ENCODE measurements at regions not wholly inside any gene's neighbourhood (a gene's known extent, or its start where the extent isn't known, plus 50 kb on each side); places are given as distances from the start of the nearest gene placed in this dataset.

- no peak for DNase-seq
These were observed 75.5 kb downstream of the HMX1 start for GRCh38 chr4:8796096-8796495.

- no peak for DNase-seq
These were observed 76.5 kb downstream of the HMX1 start for GRCh38 chr4:8795140-8795539.

DNA sequence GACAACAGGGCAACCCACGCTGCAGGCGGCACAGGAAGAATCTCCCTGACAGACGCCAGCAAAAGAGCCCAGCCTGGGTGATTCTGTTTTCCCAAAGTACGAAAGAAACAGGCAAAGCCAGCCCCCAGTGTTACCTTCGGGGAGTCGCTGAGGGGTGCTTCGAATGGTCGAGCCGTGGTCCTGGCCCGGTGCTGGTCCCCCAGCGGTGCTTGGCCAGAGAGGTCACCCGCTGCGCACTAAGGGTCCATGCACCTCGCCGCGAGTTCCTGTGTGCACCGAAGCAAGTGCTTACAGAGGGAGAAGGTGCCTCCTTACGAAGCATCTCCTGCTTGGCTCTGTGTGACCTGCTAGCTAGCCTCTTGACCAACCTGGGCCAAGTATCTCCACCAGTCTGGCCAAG lies 77.1 kb downstream of the HMX1 start:
- no peak for DNase-seq

DNA sequence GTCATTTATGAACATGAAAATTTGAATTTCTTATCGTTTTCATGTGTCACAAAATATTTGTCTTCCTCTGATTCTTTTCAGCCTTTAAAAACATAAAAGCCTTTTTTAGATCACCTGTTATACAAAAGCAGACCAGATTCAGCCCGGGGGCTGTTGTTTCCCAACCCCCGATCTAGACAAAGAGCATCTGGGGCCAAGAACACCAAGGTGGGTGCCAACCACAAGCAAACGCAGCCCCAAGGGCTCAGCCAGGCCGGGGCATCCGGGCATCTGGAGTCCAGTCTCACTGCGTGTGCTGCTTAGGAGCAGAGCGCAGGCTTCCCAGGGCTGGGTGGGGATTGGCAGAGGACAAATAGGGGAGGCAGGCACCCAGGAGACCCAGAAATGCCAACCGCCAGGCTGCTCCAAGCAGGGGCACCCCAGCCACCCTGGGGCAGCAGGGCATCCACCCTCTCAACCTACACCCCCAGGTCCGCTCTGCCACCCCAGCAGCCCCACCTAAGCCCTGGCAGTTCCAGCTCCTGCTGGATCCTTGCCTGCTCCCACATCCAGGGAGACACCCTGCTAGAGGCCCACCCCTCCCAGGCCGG lies 78.0 kb downstream of the HMX1 start:
- no peak for DNase-seq

DNA sequence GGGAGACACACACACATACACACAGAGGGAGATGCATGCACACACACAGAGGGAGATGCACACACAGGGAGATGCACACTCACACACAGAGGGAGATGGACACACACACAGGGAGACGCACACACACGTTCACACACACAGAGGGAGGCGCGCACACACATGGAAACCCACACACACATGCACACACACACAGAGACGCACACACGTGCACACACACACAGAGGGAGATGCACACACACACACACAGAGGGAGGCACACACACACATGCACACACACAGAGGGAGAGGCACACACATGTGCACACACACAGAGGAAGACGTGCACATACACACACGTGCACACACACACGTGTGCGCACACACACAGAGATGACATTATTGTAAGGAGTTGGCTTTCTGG lies 79.1 kb downstream of the HMX1 start:
- DNase-seq, result no peak

DNA sequence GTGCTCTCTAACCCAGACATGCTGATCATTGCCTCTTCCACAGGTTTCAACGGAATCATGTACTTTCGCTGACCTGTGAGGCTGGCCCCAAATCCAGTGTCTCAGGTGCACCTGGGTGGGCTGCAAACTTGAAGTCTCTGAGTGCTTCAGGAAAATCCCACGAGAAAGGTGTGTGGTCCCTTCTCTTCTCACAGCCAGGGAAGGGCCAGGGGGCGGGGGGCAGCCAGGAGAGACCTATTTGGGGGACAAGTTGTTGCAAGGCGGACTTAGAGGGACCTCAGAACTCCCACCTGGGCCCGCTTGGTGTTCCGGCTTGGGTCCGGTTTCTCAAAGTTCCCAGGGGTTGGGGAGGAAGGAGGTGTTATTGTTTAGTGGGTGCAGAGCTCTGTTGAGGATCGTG lies 80.0 kb downstream of the HMX1 start:
- no peak for DNase-seq

GRCh38 chr4:8790749-8791148 lies 80.9 kb downstream of the HMX1 start:
- DNase-seq, result no peak

- no peak for DNase-seq
These were observed 83.5 kb downstream of the HMX1 start for GRCh38 chr4:8788174-8788573.

GRCh38 chr4:8786166-8786565 lies 85.5 kb downstream of the HMX1 start:
- DNase-seq, result no peak

DNA sequence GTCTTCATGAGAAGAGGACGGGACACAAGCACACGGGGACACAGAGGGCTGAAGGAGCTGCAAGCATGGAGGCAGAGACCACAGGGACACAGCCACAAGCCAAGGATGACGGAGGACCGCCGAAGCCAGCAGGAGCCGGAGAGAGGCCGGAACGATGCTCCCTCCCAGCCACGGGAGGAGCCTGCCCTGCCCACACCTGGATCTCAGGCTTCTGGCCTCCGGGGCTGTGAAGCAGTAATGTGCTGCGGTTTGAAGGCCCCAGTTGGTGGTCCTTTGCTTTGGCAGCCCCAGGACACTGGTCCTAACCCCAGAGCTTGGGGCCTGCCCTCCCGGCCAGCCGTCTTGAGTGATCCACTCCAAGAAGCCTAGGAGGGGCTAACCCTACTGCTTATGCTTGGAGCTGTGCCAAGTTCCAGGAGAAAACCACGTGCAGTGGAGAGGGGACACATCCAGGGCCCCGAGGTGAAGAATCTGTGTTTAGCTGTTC lies 85.9 kb downstream of the HMX1 start:
- no peak for DNase-seq

GRCh38 chr4:8783736-8784135 lies 87.9 kb downstream of the HMX1 start:
- DNase-seq, result no peak

- DNase-seq, result no peak
These were observed 89.5 kb downstream of the HMX1 start for GRCh38 chr4:8782135-8782534.

- no peak for DNase-seq
These were observed 90.0 kb downstream of the HMX1 start for GRCh38 chr4:8781641-8782040.

DNA sequence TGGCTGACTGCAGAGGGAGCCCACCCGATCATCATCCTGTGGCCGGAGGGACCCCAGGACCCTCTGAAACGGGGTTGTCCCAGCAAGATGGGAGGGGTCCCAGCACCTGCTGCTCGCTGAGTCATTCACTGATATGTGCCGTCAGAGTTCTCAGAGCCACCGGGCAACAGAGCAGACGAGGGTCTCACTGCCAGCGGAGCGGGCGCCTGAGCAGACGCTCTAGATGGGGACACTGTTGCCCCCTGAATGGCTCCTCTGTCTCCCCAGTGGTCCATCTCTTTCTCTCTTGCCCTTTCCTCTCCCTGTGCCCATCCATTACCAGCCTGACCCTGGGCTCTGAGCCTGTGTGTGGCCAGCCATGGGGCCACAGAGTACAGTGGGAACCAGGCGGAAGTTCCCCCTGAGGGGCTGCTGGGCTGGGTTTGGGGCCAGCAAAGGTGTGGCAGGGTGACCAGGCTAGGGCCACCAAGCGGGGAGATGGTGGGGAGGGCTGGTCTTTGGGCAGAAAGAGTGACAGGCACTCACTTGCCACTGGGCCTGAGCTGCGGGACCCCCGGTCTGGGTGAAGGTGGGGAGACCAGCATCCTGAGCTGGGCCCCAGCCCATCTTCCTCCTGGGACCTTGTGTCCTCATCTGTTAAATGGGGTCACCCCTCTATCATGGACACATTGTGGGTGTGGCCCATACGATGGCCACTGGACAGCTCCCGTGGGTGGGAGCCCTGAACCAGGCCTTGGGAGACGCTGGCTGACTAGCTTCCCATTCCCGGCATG lies 90.9 kb downstream of the HMX1 start:
- DNase-seq, result no peak

GRCh38 chr4:8780086-8780485 lies 91.6 kb downstream of the HMX1 start:
- no peak for DNase-seq

DNA sequence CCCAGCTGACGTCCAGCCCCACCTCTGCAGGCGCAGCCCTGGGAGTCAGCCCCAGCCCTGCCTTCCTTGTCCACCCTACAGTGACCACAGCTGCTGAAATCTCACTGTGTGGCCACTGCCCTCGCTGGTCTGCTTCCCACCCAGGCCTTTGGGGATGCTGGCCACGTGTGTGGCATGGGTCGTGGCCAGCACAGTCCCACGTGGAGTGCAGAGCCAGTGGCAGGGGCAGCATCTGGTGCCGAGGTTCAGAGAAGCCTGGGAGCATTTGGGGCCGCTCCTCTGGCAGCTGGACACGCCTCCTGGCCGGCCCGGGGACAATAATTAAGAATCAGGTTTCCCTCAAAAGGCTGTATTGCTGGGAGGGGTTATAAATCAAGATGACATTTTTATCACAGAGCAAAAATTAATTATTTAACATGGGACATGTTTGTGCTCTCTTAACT lies 92.1 kb downstream of the HMX1 start:
- DNase-seq, result no peak

DNA sequence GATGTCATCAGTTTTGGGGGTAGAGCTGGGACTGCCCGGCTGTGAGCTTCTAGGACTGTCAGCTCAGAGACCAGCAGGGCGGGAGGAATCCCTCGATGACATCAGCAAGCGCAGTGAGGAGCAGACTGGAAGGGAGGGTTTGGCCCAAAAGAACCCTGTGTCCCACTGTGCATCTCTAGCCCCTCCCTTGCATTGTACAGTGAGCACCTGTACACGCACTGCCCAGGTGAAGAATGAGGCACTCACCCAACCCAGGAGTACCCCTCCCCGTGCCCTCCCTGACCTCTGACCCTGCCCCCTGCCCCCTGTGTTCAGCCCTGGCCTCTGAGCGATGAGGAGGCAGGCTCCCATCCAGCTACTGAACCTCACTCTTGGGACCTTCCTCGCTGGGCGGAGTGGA lies 92.9 kb downstream of the HMX1 start:
- no peak for DNase-seq

- no peak for DNase-seq
These were observed 93.3 kb downstream of the HMX1 start for GRCh38 chr4:8778291-8778690.

- DNase-seq, result no peak
These were observed 94.1 kb downstream of the HMX1 start for GRCh38 chr4:8777320-8778196.

DNA sequence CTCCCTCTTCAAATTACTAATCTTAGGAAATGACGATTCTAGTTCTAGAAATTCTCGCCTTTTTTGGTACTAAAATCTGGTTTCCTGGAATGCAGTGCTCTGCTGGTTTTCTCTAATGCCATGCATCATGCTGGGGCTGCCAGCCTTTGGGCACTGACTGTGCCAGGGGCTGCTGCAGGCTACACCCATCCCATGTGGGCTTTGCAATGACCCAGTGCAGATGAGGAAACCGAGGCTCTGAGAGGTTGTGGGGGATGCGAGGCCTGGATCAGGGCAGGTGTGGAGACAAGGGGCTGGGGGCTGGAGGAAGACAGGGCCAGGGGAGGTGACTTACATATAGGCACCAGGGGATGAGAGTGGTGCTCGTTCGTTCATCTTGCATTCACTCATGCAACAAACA lies 95.3 kb downstream of the HMX1 start:
- DNase-seq, result no peak

GRCh38 chr4:8775751-8776355 lies 95.8 kb downstream of the HMX1 start:
- no peak for DNase-seq

GRCh38 chr4:8775121-8775520 lies 96.5 kb downstream of the HMX1 start:
- no peak for DNase-seq

DNA sequence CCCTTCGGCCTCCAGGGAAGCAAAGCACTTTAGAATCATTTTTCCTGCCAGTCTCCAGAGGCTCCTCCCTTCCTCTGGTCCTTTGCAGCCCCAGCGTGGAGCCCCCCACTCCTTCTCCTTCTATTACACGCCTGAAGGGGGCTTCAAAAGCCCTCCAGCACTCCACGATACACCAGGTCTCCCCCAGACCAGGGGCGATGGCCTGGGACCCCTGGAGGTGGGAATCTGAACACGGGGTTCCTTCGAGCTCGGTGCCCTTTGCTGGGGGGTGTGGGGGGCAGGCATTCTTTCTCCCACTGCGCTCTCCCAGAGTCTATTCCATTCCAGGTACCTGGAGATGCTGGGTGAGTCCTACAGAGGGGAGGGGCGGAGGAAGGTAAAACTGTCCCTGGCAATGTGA lies 97.6 kb downstream of the HMX1 start:
- peak; percentile 17 for DNase-seq
